ENCODE measurements at regions not wholly inside any gene's neighbourhood (a gene's known extent, or its start where the extent isn't known, plus 50 kb on each side); places are given as distances from the start of the nearest gene placed in this dataset.

DNA sequence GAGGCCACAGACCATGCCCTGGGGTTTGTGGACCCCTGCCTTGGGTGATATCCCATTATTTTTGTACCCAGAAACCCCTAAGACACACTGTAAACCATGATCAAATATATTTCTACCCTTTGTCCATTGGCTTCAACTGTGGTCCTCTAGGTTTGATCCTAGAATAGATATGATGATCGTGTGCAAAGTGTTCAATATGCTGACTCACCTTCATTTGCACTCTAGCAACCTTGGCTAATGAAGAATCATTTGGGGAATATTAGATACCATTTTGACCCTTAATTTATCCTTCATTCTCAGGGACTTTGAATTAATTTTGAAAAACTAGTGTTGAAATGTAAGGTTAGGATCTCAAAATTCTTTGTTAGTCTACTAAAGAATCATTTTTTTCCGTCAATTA lies 73.1 kb upstream of the RAP1B start:
- TF ChIP-seq, protein P1, sequence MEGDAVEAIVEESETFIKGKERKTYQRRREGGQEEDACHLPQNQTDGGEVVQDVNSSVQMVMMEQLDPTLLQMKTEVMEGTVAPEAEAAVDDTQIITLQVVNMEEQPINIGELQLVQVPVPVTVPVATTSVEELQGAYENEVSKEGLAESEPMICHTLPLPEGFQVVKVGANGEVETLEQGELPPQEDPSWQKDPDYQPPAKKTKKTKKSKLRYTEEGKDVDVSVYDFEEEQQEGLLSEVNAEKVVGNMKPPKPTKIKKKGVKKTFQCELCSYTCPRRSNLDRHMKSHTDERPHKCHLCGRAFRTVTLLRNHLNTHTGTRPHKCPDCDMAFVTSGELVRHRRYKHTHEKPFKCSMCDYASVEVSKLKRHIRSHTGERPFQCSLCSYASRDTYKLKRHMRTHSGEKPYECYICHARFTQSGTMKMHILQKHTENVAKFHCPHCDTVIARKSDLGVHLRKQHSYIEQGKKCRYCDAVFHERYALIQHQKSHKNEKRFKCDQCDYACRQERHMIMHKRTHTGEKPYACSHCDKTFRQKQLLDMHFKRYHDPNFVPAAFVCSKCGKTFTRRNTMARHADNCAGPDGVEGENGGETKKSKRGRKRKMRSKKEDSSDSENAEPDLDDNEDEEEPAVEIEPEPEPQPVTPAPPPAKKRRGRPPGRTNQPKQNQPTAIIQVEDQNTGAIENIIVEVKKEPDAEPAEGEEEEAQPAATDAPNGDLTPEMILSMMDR (tag by site-specific recombination; IDR thresholded peaks at IDR 0.05), result no peak
- TF ChIP-seq, protein P2, sequence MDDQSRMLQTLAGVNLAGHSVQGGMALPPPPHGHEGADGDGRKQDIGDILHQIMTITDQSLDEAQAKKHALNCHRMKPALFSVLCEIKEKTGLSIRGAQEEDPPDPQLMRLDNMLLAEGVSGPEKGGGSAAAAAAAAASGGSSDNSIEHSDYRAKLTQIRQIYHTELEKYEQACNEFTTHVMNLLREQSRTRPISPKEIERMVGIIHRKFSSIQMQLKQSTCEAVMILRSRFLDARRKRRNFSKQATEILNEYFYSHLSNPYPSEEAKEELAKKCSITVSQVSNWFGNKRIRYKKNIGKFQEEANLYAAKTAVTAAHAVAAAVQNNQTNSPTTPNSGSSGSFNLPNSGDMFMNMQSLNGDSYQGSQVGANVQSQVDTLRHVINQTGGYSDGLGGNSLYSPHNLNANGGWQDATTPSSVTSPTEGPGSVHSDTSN (CRISPR knock-in tag; IDR thresholded peaks at IDR 0.05), result no peak
- TF ChIP-seq ZNF837 (tag by site-specific recombination; IDR thresholded peaks at IDR 0.05) (no peak), ZNF580 (tag by site-specific recombination; IDR thresholded peaks at IDR 0.05) (no peak), ZNF121 (tag by site-specific recombination; IDR thresholded peaks at IDR 0.05) (no peak), YY1 (tag by site-specific recombination; IDR thresholded peaks at IDR 0.05) (no peak), ZFP3 (tag by site-specific recombination; IDR thresholded peaks at IDR 0.05; ENCODE audit: low read depth) (no peak)

Data from HEK293 (cell line).